HL-60 (cell line): ENCODE measurements at regions not wholly inside any gene's neighbourhood (a gene's known extent, or its start where the extent isn't known, plus 50 kb on each side); places are given as distances from the start of the nearest gene placed in this dataset.

Experiments used
- DNase-seq, 2 experiments: peaks; one replicate each; pipeline ENCODE4 v3.0.0-alpha.2; 2010 to 2020; ENCODE audit warnings: low read depth in 1 of 2, low spot score in 1 of 2
- H3K27ac ChIP-seq: fragments of 250-450 bp; sonication (Bioruptor Pico); replicated peaks from 2 replicates; pipeline ENCODE4 v1.5.1; 2020; ENCODE audit warnings: mild to moderate bottlenecking, moderate library complexity
- H3K27me3 ChIP-seq: fragments of 250-450 bp; sonication (Bioruptor Pico); 2 replicates; pipeline ENCODE4 v1.5.1; 2021; ENCODE audit warnings: mild to moderate bottlenecking, moderate library complexity; ENCODE audit not compliant: insufficient read depth, poor library complexity, severe bottlenecking
- H3K4me3 ChIP-seq: replicated peaks from 2 replicates; pipeline ENCODE4 v1.5.1; 2011; ENCODE audit warnings: mild to moderate bottlenecking, control low read depth, low read length; ENCODE audit not compliant: insufficient read depth
- GABPA ChIP-seq: IDR thresholded peaks from 2 replicates; pipeline ENCODE4 v1.6.1; 2012; ENCODE audit warnings: low read depth
- POLR2AphosphoS5 ChIP-seq: IDR thresholded peaks from 2 replicates; pipeline ENCODE4 v1.6.1; 2012; ENCODE audit warnings: low read depth
- REST ChIP-seq: IDR thresholded peaks from 2 replicates; pipeline ENCODE4 v1.6.1; 2012; ENCODE audit warnings: low read depth; ENCODE audit not compliant: insufficient replicate concordance
- SPI1 ChIP-seq: IDR thresholded peaks from 2 replicates; pipeline ENCODE4 v1.6.1; 2012; ENCODE audit warnings: low read depth, mild to moderate bottlenecking, borderline replicate concordance
- TF ChIP-seq, protein P1 (sequence below): IDR thresholded peaks from one replicate; pipeline ENCODE4 v1.5.1; 2011; ENCODE audit warnings: low read length, control low read depth, inconsistent platforms; ENCODE audit not compliant: insufficient read depth

GRCh38 chr11:103700622-103701021 is 335.8 kb upstream of the DDI1 start:
- no peak for DNase-seq
- TF ChIP-seq, protein P1, sequence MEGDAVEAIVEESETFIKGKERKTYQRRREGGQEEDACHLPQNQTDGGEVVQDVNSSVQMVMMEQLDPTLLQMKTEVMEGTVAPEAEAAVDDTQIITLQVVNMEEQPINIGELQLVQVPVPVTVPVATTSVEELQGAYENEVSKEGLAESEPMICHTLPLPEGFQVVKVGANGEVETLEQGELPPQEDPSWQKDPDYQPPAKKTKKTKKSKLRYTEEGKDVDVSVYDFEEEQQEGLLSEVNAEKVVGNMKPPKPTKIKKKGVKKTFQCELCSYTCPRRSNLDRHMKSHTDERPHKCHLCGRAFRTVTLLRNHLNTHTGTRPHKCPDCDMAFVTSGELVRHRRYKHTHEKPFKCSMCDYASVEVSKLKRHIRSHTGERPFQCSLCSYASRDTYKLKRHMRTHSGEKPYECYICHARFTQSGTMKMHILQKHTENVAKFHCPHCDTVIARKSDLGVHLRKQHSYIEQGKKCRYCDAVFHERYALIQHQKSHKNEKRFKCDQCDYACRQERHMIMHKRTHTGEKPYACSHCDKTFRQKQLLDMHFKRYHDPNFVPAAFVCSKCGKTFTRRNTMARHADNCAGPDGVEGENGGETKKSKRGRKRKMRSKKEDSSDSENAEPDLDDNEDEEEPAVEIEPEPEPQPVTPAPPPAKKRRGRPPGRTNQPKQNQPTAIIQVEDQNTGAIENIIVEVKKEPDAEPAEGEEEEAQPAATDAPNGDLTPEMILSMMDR = no peak
- TF ChIP-seq REST (no peak), GABPA (no peak), SPI1 (no peak), POLR2AphosphoS5 (no peak)
- Histone ChIP-seq H3K27me3 (no peaks in the 10 kb centered on the region), H3K27ac (no peak overlapping the region), H3K4me3 (no peak overlapping the region)

GRCh38 chr11:103703437-103703836 is 333.0 kb upstream of the DDI1 start:
- no peak overlapping the region for H3K27ac ChIP-seq
- no peak for DNase-seq
- no peak overlapping the region for H3K4me3 ChIP-seq
- TF ChIP-seq GABPA = no peak
- TF ChIP-seq SPI1 = no peak
- no peak for TF ChIP-seq REST
- no peak for TF ChIP-seq POLR2AphosphoS5
- TF ChIP-seq, protein P1 = no peak
- H3K27me3 ChIP-seq = no peaks in the 10 kb centered on the region

DNA sequence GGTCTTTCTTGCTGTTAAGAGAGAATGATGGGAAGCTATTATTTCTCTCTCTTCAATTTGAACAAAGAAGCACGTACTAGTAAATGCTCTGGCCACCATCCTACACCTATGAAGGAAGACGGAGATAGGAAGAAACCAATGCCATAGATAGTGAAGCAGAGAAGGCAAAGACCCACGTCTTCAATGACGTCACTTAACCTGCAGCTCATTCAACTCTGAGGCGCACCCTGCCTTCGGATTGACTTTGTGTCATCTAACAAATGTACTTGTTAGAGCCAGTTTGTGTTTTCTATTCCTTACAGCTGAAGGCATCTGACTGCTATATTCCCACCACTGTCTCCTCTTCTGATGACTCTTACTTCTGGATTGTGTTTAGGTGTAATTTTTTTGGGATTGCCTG is 332.5 kb upstream of the DDI1 start:
- Histone ChIP-seq H3K27ac (no peak overlapping the region), H3K4me3 (no peak overlapping the region), H3K27me3 (no peaks in the 10 kb centered on the region)
- no peak for TF ChIP-seq SPI1
- TF ChIP-seq GABPA = no peak
- TF ChIP-seq, protein P1 = no peak
- no peak for TF ChIP-seq POLR2AphosphoS5
- no peak for TF ChIP-seq REST
- DNase-seq = no peak
